ENCODE measurements at regions not wholly inside any gene's neighbourhood (a gene's known extent, or its start where the extent isn't known, plus 50 kb on each side); places are given as distances from the start of the nearest gene placed in this dataset.

DNA sequence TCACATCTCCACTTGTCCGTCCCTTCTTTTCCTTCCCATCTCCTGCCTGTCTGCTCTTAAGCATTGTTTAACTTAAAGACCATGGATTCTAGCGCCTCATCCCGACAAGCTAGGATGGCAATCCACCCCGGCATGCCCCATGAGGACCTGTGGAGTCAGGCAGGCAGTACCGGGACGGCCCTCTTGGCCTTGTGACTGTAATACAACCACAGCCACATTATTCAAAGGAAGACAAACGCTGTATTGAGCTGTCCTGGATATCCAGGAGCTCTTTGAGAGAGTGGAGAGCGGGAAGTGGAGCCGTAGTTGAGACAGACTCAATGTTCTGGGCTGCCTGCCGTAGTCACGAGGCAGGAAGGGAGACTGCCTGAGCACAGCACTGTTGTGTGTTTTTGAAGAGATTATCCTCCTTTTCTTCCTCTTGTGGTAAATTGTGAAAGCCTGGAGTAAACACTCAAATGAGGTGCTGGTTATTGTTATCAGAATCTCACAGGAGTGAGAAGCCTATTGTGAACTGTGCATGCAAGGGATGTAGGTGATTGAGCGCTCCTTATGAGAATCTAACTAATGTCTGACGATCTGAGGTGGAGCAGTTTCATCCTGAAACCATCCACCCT lies 929.8 kb upstream of the CNTNAP5 start (continued):
- TF ChIP-seq SUPT5H (IDR thresholded peaks at IDR 0.05): no peak
- no peak for TF ChIP-seq FOXA3 (CRISPR knock-in tag; conservative IDR thresholded peaks at IDR 0.05 in 1 of 2, IDR thresholded peaks at IDR 0.05 in 1 of 2)
- TF ChIP-seq ZNF766 (CRISPR knock-in tag; conservative IDR thresholded peaks at IDR 0.05): no peak
- no peak for TF ChIP-seq PRMT5 (CRISPR knock-in tag; IDR thresholded peaks at IDR 0.05)
- TF ChIP-seq, protein P1, sequence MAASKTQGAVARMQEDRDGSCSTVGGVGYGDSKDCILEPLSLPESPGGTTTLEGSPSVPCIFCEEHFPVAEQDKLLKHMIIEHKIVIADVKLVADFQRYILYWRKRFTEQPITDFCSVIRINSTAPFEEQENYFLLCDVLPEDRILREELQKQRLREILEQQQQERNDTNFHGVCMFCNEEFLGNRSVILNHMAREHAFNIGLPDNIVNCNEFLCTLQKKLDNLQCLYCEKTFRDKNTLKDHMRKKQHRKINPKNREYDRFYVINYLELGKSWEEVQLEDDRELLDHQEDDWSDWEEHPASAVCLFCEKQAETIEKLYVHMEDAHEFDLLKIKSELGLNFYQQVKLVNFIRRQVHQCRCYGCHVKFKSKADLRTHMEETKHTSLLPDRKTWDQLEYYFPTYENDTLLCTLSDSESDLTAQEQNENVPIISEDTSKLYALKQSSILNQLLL (CRISPR knock-in tag; IDR thresholded peaks at IDR 0.05; ENCODE audit: borderline replicate concordance): no peak
- TF ChIP-seq RERE (CRISPR knock-in tag; IDR thresholded peaks at IDR 0.05; ENCODE audit: borderline replicate concordance): no peak
